Breast epithelium (tissue), 4 donors: ENCODE measurements at regions not wholly inside any gene's neighbourhood (a gene's known extent, or its start where the extent isn't known, plus 50 kb on each side); places are given as distances from the start of the nearest gene placed in this dataset.

ENCODE experiments used
- DNase-seq, 2 donors: peaks; one replicate each; pipeline ENCODE4 v3.0.0-alpha.2; 2019; ENCODE audit warnings: low spot score in 2 of 2
- H3K27ac ChIP-seq, 2 donors: fragments of 200-600 bp; sonication (generic) in 1 of 2; one replicate each; pipeline ENCODE4 v1.5.1; 2016 to 2019; ENCODE audit warnings: mild to moderate bottlenecking in 1 of 2
- H3K27me3 ChIP-seq, 2 donors: fragments of 200-600 bp; sonication (generic) in 1 of 2; one replicate each; pipeline versions ENCODE4 v1.5.1 to v1.6.0; 2017 to 2019; ENCODE audit warnings: control low read depth in 1 of 2, mild to moderate bottlenecking in 1 of 2
- H3K36me3 ChIP-seq: fragments of 200-600 bp; one replicate; pipeline ENCODE4 v1.5.1; 2019
- H3K4me1 ChIP-seq, 2 donors: fragments of 200-600 bp; sonication (generic); one replicate each; pipeline ENCODE4 v1.5.1; 2016 to 2019; ENCODE audit warnings: control low read depth in 1 of 2
- H3K4me3 ChIP-seq, 3 donors: fragments of 200-600 bp; sonication (generic); 1 replicate in 2 of 3; 2 replicates in 1 of 3; pipeline ENCODE4 v1.5.1; 2016 to 2019; ENCODE audit warnings: mild to moderate bottlenecking in 3 of 3, moderate library complexity in 2 of 3
- H3K9me3 ChIP-seq, 2 donors: fragments of 200-600 bp; sonication (generic) in 1 of 2; one replicate each; pipeline ENCODE4 v1.5.1; 2016 to 2019; ENCODE audit warnings: control low read depth in 1 of 2
- CTCF ChIP-seq, 3 donors: fragments of 450-650 bp; IDR thresholded peaks; one replicate each; pipeline ENCODE4 v1.5.1; 2016 to 2017; ENCODE audit warnings: antibody characterized with exemption in 3 of 3, mild to moderate bottlenecking in 3 of 3, moderate library complexity in 3 of 3
- POLR2A ChIP-seq: fragments of 450-650 bp; IDR thresholded peaks from one replicate; pipeline ENCODE4 v1.6.1; 2016; ENCODE audit warnings: antibody characterized with exemption, mild to moderate bottlenecking, moderate library complexity
- POLR2AphosphoS5 ChIP-seq, 3 donors: sonication (generic); formaldehyde crosslinking; IDR thresholded peaks; one replicate each; pipeline ENCODE4 v1.6.1; 2017; ENCODE audit warnings: antibody characterized with exemption in 3 of 3
- intact Hi-C: fragments of 100-400 bp; cut with DNase I; formaldehyde crosslinking; loops from one replicate; pipeline ENCODE4 v1.15.1; 2023; ENCODE audit warnings: low total_unique reads

- TF ChIP-seq POLR2A = no peak
- no peak for TF ChIP-seq CTCF (IDR thresholded peaks at IDR 0.05)
- no peak for TF ChIP-seq POLR2AphosphoS5 (IDR thresholded peaks at IDR 0.05)
- Histone ChIP-seq H3K4me3 (no peak overlapping the region), H3K4me1 (no peaks in the 10 kb centered on the region), H3K27me3 (no peaks in the 10 kb centered on the region), H3K36me3 (no peaks in the 10 kb centered on the region), H3K27ac (no peak overlapping the region), H3K9me3 (no peaks in the 10 kb centered on the region)
- no peak for DNase-seq
- intact Hi-C loops = no loop called here
Measured at GRCh38 chr5:125274211-125274610, 527.8 kb upstream of the ZNF608 start.

- H3K4me3 ChIP-seq = no peak overlapping the region
- H3K36me3 ChIP-seq = no peaks in the 10 kb centered on the region
- no peaks in the 10 kb centered on the region for H3K27me3 ChIP-seq
- H3K9me3 ChIP-seq = no peaks in the 10 kb centered on the region
- no peak for DNase-seq
- TF ChIP-seq POLR2A = no peak
- TF ChIP-seq CTCF (IDR thresholded peaks at IDR 0.05) = no peak
- TF ChIP-seq POLR2AphosphoS5 (IDR thresholded peaks at IDR 0.05) = no peak
- H3K4me1 ChIP-seq = no peaks in the 10 kb centered on the region
- intact Hi-C loops = no loop called here
- H3K27ac ChIP-seq = no peak overlapping the region
Measured at GRCh38 chr5:125274938-125275724, 528.7 kb upstream of the ZNF608 start.

- Histone ChIP-seq H3K27me3 (no peaks in the 10 kb centered on the region), H3K4me3 (no peak overlapping the region), H3K9me3 (no peaks in the 10 kb centered on the region), H3K36me3 (no peaks in the 10 kb centered on the region), H3K4me1 (no peaks in the 10 kb centered on the region), H3K27ac (no peak overlapping the region)
- intact Hi-C loops = no loop called here
- no peak for TF ChIP-seq POLR2AphosphoS5 (IDR thresholded peaks at IDR 0.05)
- no peak for DNase-seq
Measured at GRCh38 chr5:125275725-125276090, 529.3 kb upstream of the ZNF608 start.

GRCh38 chr5:125276096-125276495, 529.7 kb upstream of the ZNF608 start:
- intact Hi-C loops = no loop called here
- Histone ChIP-seq H3K4me1 (no peaks in the 10 kb centered on the region), H3K4me3 (no peak overlapping the region), H3K27me3 (no peaks in the 10 kb centered on the region), H3K27ac (no peak overlapping the region), H3K36me3 (no peaks in the 10 kb centered on the region), H3K9me3 (no peaks in the 10 kb centered on the region)
- TF ChIP-seq CTCF (IDR thresholded peaks at IDR 0.05) (no peak), POLR2AphosphoS5 (IDR thresholded peaks at IDR 0.05) (no peak), POLR2A (no peak)
- DNase-seq = no peak

GRCh38 chr5:125277494-125278154, 531.2 kb upstream of the ZNF608 start:
- no peaks in the 10 kb centered on the region for H3K36me3 ChIP-seq
- TF ChIP-seq CTCF (IDR thresholded peaks at IDR 0.05) = no peak
- TF ChIP-seq POLR2AphosphoS5 (IDR thresholded peaks at IDR 0.05) = no peak
- no peak for TF ChIP-seq POLR2A
- no peaks in the 10 kb centered on the region for H3K4me1 ChIP-seq
- H3K9me3 ChIP-seq = no peaks in the 10 kb centered on the region
- DNase-seq = no peak
- intact Hi-C loops = no loop called here
- no peaks in the 10 kb centered on the region for H3K27me3 ChIP-seq
- H3K4me3 ChIP-seq = no peak overlapping the region
- no peak overlapping the region for H3K27ac ChIP-seq
